Right hindlimb (tissue), 1 donor: ENCODE measurements at regions not wholly inside any gene's neighbourhood (a gene's known extent, or its start where the extent isn't known, plus 50 kb on each side); places are given as distances from the start of the nearest gene placed in this dataset.
A peak's percentile ranks its signal among the peaks of the same experiment; 100 is the strongest.
"Not testable (repeated sequence)": the region's sequence is repeated elsewhere in the genome, so short reads cannot be mapped to it uniquely, and the experiment has no call there.

Source experiments
- DNase-seq: peaks from one replicate; pipeline ENCODE4 v3.0.0-alpha.2; 2018

GRCh38 chr4:118505491-118505890, 152.7 kb upstream of the PRSS12 start:
- not testable (repeated sequence) for DNase-seq

- not testable (repeated sequence) for DNase-seq
Measured at GRCh38 chr4:118512870-118513269, 160.1 kb upstream of the PRSS12 start.

- DNase-seq, result not testable (repeated sequence)
Measured at GRCh38 chr4:118514332-118514731, 161.5 kb upstream of the PRSS12 start.

GRCh38 chr4:118516107-118516506, 163.3 kb upstream of the PRSS12 start:
- DNase-seq, result not testable (repeated sequence)

- not testable (repeated sequence) for DNase-seq
Measured at GRCh38 chr4:118530107-118530506, 155.1 kb upstream of the METTL14 start.

GRCh38 chr4:118531947-118532346, 153.2 kb upstream of the METTL14 start:
- not testable (repeated sequence) for DNase-seq

- not testable (repeated sequence) for DNase-seq
Measured at GRCh38 chr4:118535788-118536187, 149.4 kb upstream of the METTL14 start.

- not testable (repeated sequence) for DNase-seq
Measured at GRCh38 chr4:118539412-118540077, 145.6 kb upstream of the METTL14 start.

GRCh38 chr4:118556576-118556975, 128.6 kb upstream of the METTL14 start:
- not testable (repeated sequence) for DNase-seq

GRCh38 chr4:118557298-118557851, 127.8 kb upstream of the METTL14 start:
- no peak for DNase-seq

GRCh38 chr4:118558188-118558587, 127.0 kb upstream of the METTL14 start:
- not testable (repeated sequence) for DNase-seq

- DNase-seq, result not testable (repeated sequence)
Measured at GRCh38 chr4:118561559-118561958, 123.6 kb upstream of the METTL14 start.

GRCh38 chr4:118566003-118566513, 119.1 kb upstream of the METTL14 start:
- DNase-seq, result not testable (repeated sequence)

- DNase-seq, result not testable (repeated sequence)
Measured at GRCh38 chr4:118572991-118573390, 112.2 kb upstream of the METTL14 start.

- not testable (repeated sequence) for DNase-seq
Measured at GRCh38 chr4:118574251-118574913, 110.8 kb upstream of the METTL14 start.

GRCh38 chr4:118575057-118575456, 110.1 kb upstream of the METTL14 start:
- DNase-seq, result not testable (repeated sequence)

- DNase-seq, result not testable (repeated sequence)
Measured at GRCh38 chr4:118575726-118576125, 109.5 kb upstream of the METTL14 start.

GRCh38 chr4:118576709-118577219, 108.4 kb upstream of the METTL14 start:
- DNase-seq, result not testable (repeated sequence)

GRCh38 chr4:118585015-118585414, 100.2 kb upstream of the METTL14 start:
- DNase-seq, result no peak

- DNase-seq, result peak; percentile 45
Measured at GRCh38 chr4:118586357-118586790, 98.8 kb upstream of the METTL14 start.

GRCh38 chr4:118587116-118587831, 97.9 kb upstream of the METTL14 start:
- no peak for DNase-seq

- no peak for DNase-seq
Measured at GRCh38 chr4:118587946-118588345, 97.2 kb upstream of the METTL14 start.
